Vagina (tissue), 2 donors: ENCODE measurements at regions not wholly inside any gene's neighbourhood (a gene's known extent, or its start where the extent isn't known, plus 50 kb on each side); places are given as distances from the start of the nearest gene placed in this dataset.

Experiments used
- CTCF ChIP-seq, 3 experiments: fragments of 450-650 bp in 2 of 3; fragments of 200-600 bp in 1 of 3; sonication (generic) in 1 of 3; IDR thresholded peaks; one replicate each; pipeline ENCODE4 v1.5.1; 2017 to 2019; ENCODE audit warnings: antibody characterized with exemption in 3 of 3, mild to moderate bottlenecking in 2 of 3, moderate library complexity in 2 of 3
- POLR2A ChIP-seq, 2 donors: fragments of 450-650 bp; IDR thresholded peaks; one replicate each; pipeline ENCODE4 v1.6.1; 2017; ENCODE audit warnings: antibody characterized with exemption in 2 of 2, mild to moderate bottlenecking in 2 of 2, moderate library complexity in 2 of 2

GRCh38 chr12:88681271-88681670 lies 101.0 kb upstream of the KITLG start:
- TF ChIP-seq POLR2A (IDR thresholded peaks at IDR 0.05): no peak
- TF ChIP-seq CTCF (IDR thresholded peaks at IDR 0.05): no peak
